ENCODE measurements at regions not wholly inside any gene's neighbourhood (a gene's known extent, or its start where the extent isn't known, plus 50 kb on each side); places are given as distances from the start of the nearest gene placed in this dataset.

DNA sequence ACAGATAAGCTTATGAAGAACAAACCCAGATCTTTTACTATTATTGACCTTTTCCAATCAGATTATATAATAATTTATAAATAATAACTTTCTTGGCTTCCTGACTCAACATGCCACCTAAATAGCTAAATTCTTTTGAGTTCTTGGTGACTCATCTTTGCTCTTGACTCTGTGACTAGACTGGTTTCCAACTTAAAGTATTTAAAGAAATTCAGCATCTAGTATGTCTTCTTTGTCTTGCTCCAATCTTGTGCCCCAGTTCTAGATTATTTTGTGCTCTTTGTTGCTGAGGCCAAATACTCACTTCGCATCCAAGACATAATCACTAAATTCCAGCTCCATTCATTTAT is 483.2 kb upstream of the TBL1XR1 start:
- no peak overlapping the region for H3K4me3 ChIP-seq (replicated peaks; ENCODE audit: low read depth, low read length)
- DNase-seq (ENCODE audit: extremely low read depth, low read depth) = no peak
- TF ChIP-seq, protein P1, sequence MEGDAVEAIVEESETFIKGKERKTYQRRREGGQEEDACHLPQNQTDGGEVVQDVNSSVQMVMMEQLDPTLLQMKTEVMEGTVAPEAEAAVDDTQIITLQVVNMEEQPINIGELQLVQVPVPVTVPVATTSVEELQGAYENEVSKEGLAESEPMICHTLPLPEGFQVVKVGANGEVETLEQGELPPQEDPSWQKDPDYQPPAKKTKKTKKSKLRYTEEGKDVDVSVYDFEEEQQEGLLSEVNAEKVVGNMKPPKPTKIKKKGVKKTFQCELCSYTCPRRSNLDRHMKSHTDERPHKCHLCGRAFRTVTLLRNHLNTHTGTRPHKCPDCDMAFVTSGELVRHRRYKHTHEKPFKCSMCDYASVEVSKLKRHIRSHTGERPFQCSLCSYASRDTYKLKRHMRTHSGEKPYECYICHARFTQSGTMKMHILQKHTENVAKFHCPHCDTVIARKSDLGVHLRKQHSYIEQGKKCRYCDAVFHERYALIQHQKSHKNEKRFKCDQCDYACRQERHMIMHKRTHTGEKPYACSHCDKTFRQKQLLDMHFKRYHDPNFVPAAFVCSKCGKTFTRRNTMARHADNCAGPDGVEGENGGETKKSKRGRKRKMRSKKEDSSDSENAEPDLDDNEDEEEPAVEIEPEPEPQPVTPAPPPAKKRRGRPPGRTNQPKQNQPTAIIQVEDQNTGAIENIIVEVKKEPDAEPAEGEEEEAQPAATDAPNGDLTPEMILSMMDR (IDR thresholded peaks at IDR 0.05; ENCODE audit: low read depth, low read length, missing control alignments) = no peak

DNA sequence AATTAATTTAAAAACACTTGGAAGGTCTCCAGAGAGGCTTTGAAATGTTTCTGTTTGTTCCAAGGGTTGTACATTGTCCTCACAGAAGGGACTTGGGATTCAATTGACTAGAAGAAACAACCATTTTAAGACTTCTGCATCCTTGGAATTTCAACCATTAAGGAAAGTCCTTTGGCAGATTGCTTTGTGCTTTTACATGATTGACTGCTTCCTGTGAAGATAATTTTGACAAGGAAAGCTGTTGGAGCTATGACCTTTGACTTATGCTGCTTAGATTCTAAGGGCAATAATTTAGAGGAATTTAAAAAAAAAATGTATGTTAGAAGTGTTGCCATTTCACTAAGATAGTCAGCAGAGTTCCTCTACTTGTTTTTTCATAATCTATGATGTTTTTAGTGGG is 483.9 kb upstream of the TBL1XR1 start:
- H3K4me3 ChIP-seq (replicated peaks; ENCODE audit: low read depth, low read length) = no peak overlapping the region
- TF ChIP-seq, protein P1 (IDR thresholded peaks at IDR 0.05; ENCODE audit: low read depth, low read length, missing control alignments) = no peak
- no peak for DNase-seq (ENCODE audit: extremely low read depth, low read depth)

GRCh38 chr3:177681852-177682251 is 484.6 kb upstream of the TBL1XR1 start:
- TF ChIP-seq, protein P1 (IDR thresholded peaks at IDR 0.05; ENCODE audit: low read depth, low read length, missing control alignments) = no peak
- no peak overlapping the region for H3K4me3 ChIP-seq (replicated peaks; ENCODE audit: low read depth, low read length)

DNA sequence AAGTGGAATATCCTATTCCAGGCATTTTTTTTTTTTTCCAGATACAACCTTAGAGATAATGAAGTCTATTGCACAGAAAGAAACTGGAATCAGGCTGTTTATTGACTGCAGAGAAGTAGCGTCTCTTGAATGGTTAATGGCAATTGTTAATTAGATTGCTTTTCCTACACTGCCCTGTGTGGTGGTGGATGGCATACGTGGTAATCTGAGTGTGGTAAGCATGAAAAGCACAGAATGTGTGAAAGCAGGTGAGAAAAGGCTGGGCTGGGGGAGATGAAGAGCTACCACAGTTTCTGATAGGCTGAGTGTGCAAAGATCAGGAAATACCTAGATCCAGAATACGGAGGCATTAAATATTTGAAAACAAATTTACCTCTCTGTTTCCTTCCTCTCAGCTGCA is 486.3 kb upstream of the TBL1XR1 start:
- no peak for DNase-seq (ENCODE audit: extremely low read depth, low read depth)
- H3K4me3 ChIP-seq (replicated peaks; ENCODE audit: low read depth, low read length) = no peak overlapping the region

More at GRCh38 chr3:177681852-177682251, 484.6 kb upstream of the TBL1XR1 start:
- no peak for DNase-seq (ENCODE audit: extremely low read depth, low read depth)

GRCh38 chr3:177686671-177687070 is 489.4 kb upstream of the TBL1XR1 start:
- DNase-seq (ENCODE audit: extremely low read depth, low read depth) = no peak
- H3K4me3 ChIP-seq (replicated peaks; ENCODE audit: low read depth, low read length) = no peak overlapping the region
- TF ChIP-seq, protein P1 (IDR thresholded peaks at IDR 0.05; ENCODE audit: low read depth, low read length, missing control alignments) = no peak

More for the DNA sequence above, 486.3 kb upstream of the TBL1XR1 start:
- TF ChIP-seq, protein P1 (IDR thresholded peaks at IDR 0.05; ENCODE audit: low read depth, low read length, missing control alignments) = no peak

- no peak overlapping the region for H3K4me3 ChIP-seq (replicated peaks; ENCODE audit: low read depth, low read length)
- TF ChIP-seq, protein P1 (IDR thresholded peaks at IDR 0.05; ENCODE audit: low read depth, low read length, missing control alignments) = no peak
- DNase-seq (ENCODE audit: extremely low read depth, low read depth) = no peak
Observed at GRCh38 chr3:177687291-177687690, 490.0 kb upstream of the TBL1XR1 start.

DNA sequence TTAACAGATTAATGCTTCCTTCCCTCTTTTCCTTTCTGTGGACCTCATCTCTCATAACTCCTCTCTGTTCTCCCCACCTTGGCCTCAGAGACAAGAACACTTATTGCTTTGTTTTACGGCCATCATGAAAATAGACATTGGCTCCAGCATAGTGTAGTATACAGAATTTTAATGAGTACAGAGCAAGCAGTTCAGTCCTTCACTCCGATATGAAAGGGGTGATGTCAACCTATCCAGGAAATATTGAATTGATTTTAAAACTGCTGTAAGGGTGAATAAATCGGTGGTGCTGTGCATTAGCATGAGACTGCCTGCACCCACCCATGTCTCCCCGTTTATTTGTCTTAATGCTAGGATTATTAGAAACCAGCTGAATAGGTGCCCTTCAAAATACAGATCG is 490.9 kb upstream of the TBL1XR1 start:
- DNase-seq (ENCODE audit: extremely low read depth, low read depth) = no peak
- TF ChIP-seq, protein P1 (IDR thresholded peaks at IDR 0.05; ENCODE audit: low read depth, low read length, missing control alignments) = no peak
- H3K4me3 ChIP-seq (replicated peaks; ENCODE audit: low read depth, low read length) = no peak overlapping the region

Data from HFF-Myc (cell line).